ENCODE measurements at regions not wholly inside any gene's neighbourhood (a gene's known extent, or its start where the extent isn't known, plus 50 kb on each side); places are given as distances from the start of the nearest gene placed in this dataset.

DNA sequence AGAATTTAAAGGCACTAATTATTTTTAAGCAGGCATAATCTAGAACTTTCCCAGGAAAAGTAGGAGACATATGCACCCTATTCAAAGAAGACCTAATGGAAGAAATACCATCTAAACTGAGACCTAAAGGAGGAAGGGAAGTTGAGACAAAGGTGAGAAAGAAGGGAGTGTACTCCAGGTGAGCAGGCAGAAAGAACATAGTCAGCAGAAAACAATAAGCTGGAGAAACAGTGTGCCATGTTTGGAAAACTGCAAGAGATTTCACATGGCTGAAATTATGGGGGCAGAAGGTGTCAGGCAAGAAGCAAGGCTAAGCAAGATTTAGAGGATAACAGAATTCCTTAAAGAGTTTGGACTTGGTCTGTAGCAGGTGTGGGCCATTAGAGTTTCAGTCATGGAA, 167.0 kb upstream of the USP25 start:
- Histone ChIP-seq H3K27me3 (ENCODE audit: control insufficient read depth, insufficient read depth, low read length) (no peaks in the 10 kb centered on the region), H3K4me1 (ENCODE audit: control insufficient read depth, insufficient read depth, low read length) (no peaks in the 10 kb centered on the region), H3K36me3 (ENCODE audit: control insufficient read depth, insufficient read depth, low read length) (no peaks in the 10 kb centered on the region), H3K4me3 (ENCODE audit: low read length) (no peak overlapping the region), H3K27ac (ENCODE audit: low read length) (no peak overlapping the region), H3K9me3 (ENCODE audit: control insufficient read depth, insufficient read depth, low read length) (no peaks in the 10 kb centered on the region)
- TF ChIP-seq CTCF (IDR thresholded peaks at IDR 0.05), result no peak
- Mint-ChIP-seq H3K36me3 (no peaks in the 10 kb centered on the region), H3K4me3 (no peak overlapping the region), H3K27me3 (ENCODE audit: low read depth in 2 of 2) (peaks cover 5 to 17% of the 10 kb centered on the region in 2 donors), H3K4me1 (peaks cover 10 to 11% of the 10 kb centered on the region in 2 donors), H3K9me3 (no peaks in the 10 kb centered on the region), H3K27ac (no peak overlapping the region)
- no peak for DNase-seq
- intact Hi-C loops (cut with micrococcal nuclease), result no loop called here
- ATAC-seq, result no peak

DNA sequence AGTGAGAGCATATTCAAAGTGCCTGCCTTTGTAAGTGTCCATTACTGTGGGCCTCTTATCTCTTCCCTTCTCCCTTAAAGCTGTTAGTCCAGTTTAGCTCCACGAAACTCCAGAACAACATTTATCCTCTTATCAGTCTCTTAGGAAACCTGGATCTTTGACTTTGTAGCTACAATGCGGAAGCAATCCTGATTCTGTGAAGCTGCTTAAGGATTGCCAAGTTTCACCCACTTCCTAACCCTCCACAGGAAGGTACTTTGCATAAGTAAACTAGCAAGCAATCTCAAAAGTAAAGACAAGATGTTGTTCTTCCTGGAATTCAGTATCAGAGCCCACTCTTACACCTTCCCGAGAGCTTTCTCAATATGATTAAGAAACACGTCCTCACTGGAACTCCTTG, 164.9 kb upstream of the USP25 start:
- peaks cover 12 to 39% of the 10 kb centered on the region in 2 donors for H3K27me3 Mint-ChIP-seq (ENCODE audit: low read depth in 2 of 2)

DNA sequence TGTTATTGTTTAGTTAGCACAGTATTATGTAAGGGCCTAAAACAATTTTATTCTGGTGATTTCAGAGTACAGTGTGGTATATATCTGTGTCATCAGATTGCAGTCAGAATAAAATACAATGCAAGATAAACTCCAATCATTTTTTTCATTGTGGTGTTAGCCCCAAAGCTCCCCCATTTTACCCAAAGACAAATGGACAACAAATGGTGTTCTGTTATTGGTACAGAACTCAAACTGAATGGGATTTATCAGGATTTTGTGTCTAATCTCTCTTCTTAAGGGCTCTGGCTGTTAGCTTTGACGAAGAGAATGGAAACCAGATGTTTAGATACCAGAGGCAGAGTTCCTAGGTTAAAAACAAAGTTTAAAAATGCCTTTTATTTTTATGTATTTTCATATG, 163.1 kb upstream of the USP25 start:
- no peak for TF ChIP-seq CTCF (IDR thresholded peaks at IDR 0.05)

More for the DNA sequence above, 164.9 kb upstream of the USP25 start:
- Mint-ChIP-seq H3K36me3 (no peaks in the 10 kb centered on the region), H3K9me3 (no peaks in the 10 kb centered on the region), H3K27ac (no peak overlapping the region), H3K4me3 (no peak overlapping the region), H3K4me1 (peaks cover 10 to 11% of the 10 kb centered on the region in 2 donors)
- intact Hi-C loops (cut with micrococcal nuclease), result no loop called here
- no peak for TF ChIP-seq CTCF (IDR thresholded peaks at IDR 0.05)
- ATAC-seq (no peak), DNase-seq (no peak)
- Histone ChIP-seq H3K4me3 (ENCODE audit: low read length) (no peak overlapping the region), H3K36me3 (ENCODE audit: control insufficient read depth, insufficient read depth, low read length) (no peaks in the 10 kb centered on the region), H3K9me3 (ENCODE audit: control insufficient read depth, insufficient read depth, low read length) (no peaks in the 10 kb centered on the region), H3K27ac (ENCODE audit: low read length) (no peak overlapping the region), H3K4me1 (ENCODE audit: control insufficient read depth, insufficient read depth, low read length) (no peaks in the 10 kb centered on the region), H3K27me3 (ENCODE audit: control insufficient read depth, insufficient read depth, low read length) (peaks cover 7% of the 10 kb centered on the region)
- WGBS (ENCODE audit: insufficient coverage), result 66% methylated on average over 3 of the region's 4 CpGs

GRCh38 chr21:15567191-15567590, 162.6 kb upstream of the USP25 start:
- Histone ChIP-seq H3K27ac (ENCODE audit: low read length) (no peak overlapping the region), H3K27me3 (ENCODE audit: control insufficient read depth, insufficient read depth, low read length) (peaks cover 7% of the 10 kb centered on the region), H3K4me1 (ENCODE audit: control insufficient read depth, insufficient read depth, low read length) (no peaks in the 10 kb centered on the region), H3K36me3 (ENCODE audit: control insufficient read depth, insufficient read depth, low read length) (no peaks in the 10 kb centered on the region), H3K9me3 (ENCODE audit: control insufficient read depth, insufficient read depth, low read length) (no peaks in the 10 kb centered on the region), H3K4me3 (ENCODE audit: low read length) (no peak overlapping the region)
- H3K27ac Mint-ChIP-seq, result no peak overlapping the region
- H3K36me3 Mint-ChIP-seq, result no peaks in the 10 kb centered on the region
- DNase-seq, result no peak
- H3K4me3 Mint-ChIP-seq, result no peak overlapping the region
- no peak for TF ChIP-seq CTCF (IDR thresholded peaks at IDR 0.05)
- no peaks in the 10 kb centered on the region for H3K9me3 Mint-ChIP-seq
- peaks cover 15 to 29% of the 10 kb centered on the region in 2 donors for H3K27me3 Mint-ChIP-seq (ENCODE audit: low read depth in 2 of 2)
- intact Hi-C loops (cut with micrococcal nuclease), result no loop called here
- no peaks in the 10 kb centered on the region for H3K4me1 Mint-ChIP-seq
- ATAC-seq, result no peak

More for the DNA sequence above, 163.1 kb upstream of the USP25 start:
- Histone ChIP-seq H3K36me3 (ENCODE audit: control insufficient read depth, insufficient read depth, low read length) (no peaks in the 10 kb centered on the region), H3K27ac (ENCODE audit: low read length) (no peak overlapping the region), H3K9me3 (ENCODE audit: control insufficient read depth, insufficient read depth, low read length) (no peaks in the 10 kb centered on the region), H3K4me3 (ENCODE audit: low read length) (no peak overlapping the region), H3K4me1 (ENCODE audit: control insufficient read depth, insufficient read depth, low read length) (no peaks in the 10 kb centered on the region), H3K27me3 (ENCODE audit: control insufficient read depth, insufficient read depth, low read length) (peaks cover 7% of the 10 kb centered on the region)
- H3K9me3 Mint-ChIP-seq, result no peaks in the 10 kb centered on the region
- intact Hi-C loops (cut with micrococcal nuclease), result no loop called here
- no peak overlapping the region for H3K27ac Mint-ChIP-seq
- H3K4me1 Mint-ChIP-seq, result no peaks in the 10 kb centered on the region
- no peak for ATAC-seq
- 60% methylated on average over 1 of the region's 1 CpG for WGBS (ENCODE audit: insufficient coverage)
- H3K36me3 Mint-ChIP-seq, result no peaks in the 10 kb centered on the region
- no peak overlapping the region for H3K4me3 Mint-ChIP-seq
- no peak for DNase-seq
- H3K27me3 Mint-ChIP-seq (ENCODE audit: low read depth in 2 of 2), result peaks cover 15 to 29% of the 10 kb centered on the region in 2 donors
